T-helper 2 cell treated with Interferon-gamma antibody and Interleukin-4, amounts not matched to agents 5 μg/mL and 100 μg/mL, for 36 hours (primary cell): ENCODE measurements at regions not wholly inside any gene's neighbourhood (a gene's known extent, or its start where the extent isn't known, plus 50 kb on each side); places are given as distances from the start of the nearest gene placed in this dataset.

Experiments
- DNase-seq: peaks from one replicate; pipeline ENCODE4 v3.0.0; 2021; ENCODE audit warnings: low spot score
- H3K27ac Mint-ChIP-seq: one replicate; pipeline ENCODE4 v1.8.0; 2021; ENCODE audit warnings: mild to moderate bottlenecking, mixed read lengths
- H3K27me3 Mint-ChIP-seq: one replicate; pipeline ENCODE4 v1.8.0; 2021; ENCODE audit warnings: low read depth, mixed read lengths
- H3K36me3 Mint-ChIP-seq: one replicate; pipeline ENCODE4 v1.8.0; 2021; ENCODE audit warnings: low read depth, mixed read lengths
- H3K4me1 Mint-ChIP-seq: one replicate; pipeline ENCODE4 v1.8.0; 2021; ENCODE audit warnings: low read depth, mixed read lengths
- H3K4me3 Mint-ChIP-seq: one replicate; pipeline ENCODE4 v1.8.0; 2022; ENCODE audit warnings: mild to moderate bottlenecking, moderate library complexity, mixed read lengths
- H3K9me3 Mint-ChIP-seq: one replicate; pipeline ENCODE4 v1.8.0; 2021; ENCODE audit warnings: mixed read lengths

GRCh38 chr1:57991289-57991688 is 555.2 kb downstream of the OMA1 start:
- Mint-ChIP-seq H3K4me3 (no peak overlapping the region), H3K27ac (no peak overlapping the region), H3K27me3 (no peaks in the 10 kb centered on the region), H3K9me3 (no peaks in the 10 kb centered on the region), H3K36me3 (no peaks in the 10 kb centered on the region), H3K4me1 (peaks cover 5% of the 10 kb centered on the region)
- no peak for DNase-seq

GRCh38 chr1:57989877-57990276 is 556.6 kb downstream of the OMA1 start:
- no peak for DNase-seq
- Mint-ChIP-seq H3K27me3 (no peaks in the 10 kb centered on the region), H3K4me1 (peaks cover 6% of the 10 kb centered on the region), H3K9me3 (no peaks in the 10 kb centered on the region), H3K36me3 (no peaks in the 10 kb centered on the region), H3K27ac (no peak overlapping the region), H3K4me3 (no peak overlapping the region)

GRCh38 chr1:57987523-57987922 is 559.0 kb downstream of the OMA1 start:
- Mint-ChIP-seq H3K4me1 (peaks cover 6% of the 10 kb centered on the region), H3K27me3 (peaks cover 3% of the 10 kb centered on the region), H3K27ac (no peak overlapping the region), H3K36me3 (no peaks in the 10 kb centered on the region), H3K4me3 (no peak overlapping the region), H3K9me3 (no peaks in the 10 kb centered on the region)
- no peak for DNase-seq

- no peak for DNase-seq
- H3K36me3 Mint-ChIP-seq, result no peaks in the 10 kb centered on the region
Observed at GRCh38 chr1:57986432-57986831, 560.1 kb downstream of the OMA1 start.

GRCh38 chr1:57984277-57984676 is 560.4 kb upstream of the DAB1 start:
- H3K36me3 Mint-ChIP-seq, result no peaks in the 10 kb centered on the region
- H3K27me3 Mint-ChIP-seq, result peaks cover 3% of the 10 kb centered on the region
- no peak overlapping the region for H3K27ac Mint-ChIP-seq
- peaks cover 6% of the 10 kb centered on the region for H3K4me1 Mint-ChIP-seq
- H3K9me3 Mint-ChIP-seq, result no peaks in the 10 kb centered on the region
- DNase-seq, result no peak
- H3K4me3 Mint-ChIP-seq, result no peak overlapping the region

More at GRCh38 chr1:57986432-57986831, 560.1 kb downstream of the OMA1 start:
- H3K9me3 Mint-ChIP-seq, result no peaks in the 10 kb centered on the region
- H3K27me3 Mint-ChIP-seq, result peaks cover 3% of the 10 kb centered on the region
- peaks cover 6% of the 10 kb centered on the region for H3K4me1 Mint-ChIP-seq
- no peak overlapping the region for H3K4me3 Mint-ChIP-seq
- H3K27ac Mint-ChIP-seq, result no peak overlapping the region

- Mint-ChIP-seq H3K9me3 (no peaks in the 10 kb centered on the region), H3K36me3 (no peaks in the 10 kb centered on the region), H3K4me1 (peaks cover 6% of the 10 kb centered on the region), H3K4me3 (no peak overlapping the region), H3K27me3 (peaks cover 3% of the 10 kb centered on the region), H3K27ac (no peak overlapping the region)
- DNase-seq, result no peak
Observed at GRCh38 chr1:57983441-57983840, 559.6 kb upstream of the DAB1 start.

- H3K27ac Mint-ChIP-seq, result no peak overlapping the region
- H3K4me1 Mint-ChIP-seq, result peaks cover 6% of the 10 kb centered on the region
- H3K36me3 Mint-ChIP-seq, result no peaks in the 10 kb centered on the region
- H3K9me3 Mint-ChIP-seq, result no peaks in the 10 kb centered on the region
- H3K4me3 Mint-ChIP-seq, result no peak overlapping the region
- H3K27me3 Mint-ChIP-seq, result peaks cover 3% of the 10 kb centered on the region
- no peak for DNase-seq
Observed at GRCh38 chr1:57982852-57983251, 559.0 kb upstream of the DAB1 start.

GRCh38 chr1:57976216-57976615 is 552.4 kb upstream of the DAB1 start:
- H3K27ac Mint-ChIP-seq, result no peak overlapping the region

GRCh38 chr1:57968321-57968720 is 544.5 kb upstream of the DAB1 start:
- no peak overlapping the region for H3K27ac Mint-ChIP-seq
- no peak for DNase-seq
- no peak overlapping the region for H3K4me3 Mint-ChIP-seq
- no peaks in the 10 kb centered on the region for H3K27me3 Mint-ChIP-seq
- no peaks in the 10 kb centered on the region for H3K4me1 Mint-ChIP-seq
- no peaks in the 10 kb centered on the region for H3K36me3 Mint-ChIP-seq
- no peaks in the 10 kb centered on the region for H3K9me3 Mint-ChIP-seq

More at GRCh38 chr1:57976216-57976615, 552.4 kb upstream of the DAB1 start:
- no peaks in the 10 kb centered on the region for H3K9me3 Mint-ChIP-seq
- no peaks in the 10 kb centered on the region for H3K4me1 Mint-ChIP-seq
- no peaks in the 10 kb centered on the region for H3K27me3 Mint-ChIP-seq
- no peak for DNase-seq
- no peaks in the 10 kb centered on the region for H3K36me3 Mint-ChIP-seq
- H3K4me3 Mint-ChIP-seq, result no peak overlapping the region

- Mint-ChIP-seq H3K4me1 (no peaks in the 10 kb centered on the region), H3K9me3 (no peaks in the 10 kb centered on the region), H3K27ac (no peak overlapping the region), H3K4me3 (no peak overlapping the region), H3K27me3 (no peaks in the 10 kb centered on the region), H3K36me3 (no peaks in the 10 kb centered on the region)
- DNase-seq, result no peak
Observed at GRCh38 chr1:57966751-57967406, 543.0 kb upstream of the DAB1 start.

- no peaks in the 10 kb centered on the region for H3K9me3 Mint-ChIP-seq
- H3K4me3 Mint-ChIP-seq, result no peak overlapping the region
- H3K4me1 Mint-ChIP-seq, result no peaks in the 10 kb centered on the region
- no peak overlapping the region for H3K27ac Mint-ChIP-seq
- no peaks in the 10 kb centered on the region for H3K27me3 Mint-ChIP-seq
- H3K36me3 Mint-ChIP-seq, result no peaks in the 10 kb centered on the region
- no peak for DNase-seq
Observed at GRCh38 chr1:57966340-57966739, 542.5 kb upstream of the DAB1 start.

GRCh38 chr1:57963581-57963980 is 539.7 kb upstream of the DAB1 start:
- no peaks in the 10 kb centered on the region for H3K4me1 Mint-ChIP-seq
- no peaks in the 10 kb centered on the region for H3K36me3 Mint-ChIP-seq
- no peaks in the 10 kb centered on the region for H3K9me3 Mint-ChIP-seq
- H3K27ac Mint-ChIP-seq, result no peak overlapping the region
- no peaks in the 10 kb centered on the region for H3K27me3 Mint-ChIP-seq
- DNase-seq, result no peak
- no peak overlapping the region for H3K4me3 Mint-ChIP-seq

- no peaks in the 10 kb centered on the region for H3K27me3 Mint-ChIP-seq
- no peaks in the 10 kb centered on the region for H3K9me3 Mint-ChIP-seq
- no peak overlapping the region for H3K27ac Mint-ChIP-seq
- no peaks in the 10 kb centered on the region for H3K4me1 Mint-ChIP-seq
- no peaks in the 10 kb centered on the region for H3K36me3 Mint-ChIP-seq
- no peak overlapping the region for H3K4me3 Mint-ChIP-seq
- DNase-seq, result no peak
Observed at GRCh38 chr1:57959531-57960241, 535.8 kb upstream of the DAB1 start.

- no peak overlapping the region for H3K27ac Mint-ChIP-seq
- no peak overlapping the region for H3K4me3 Mint-ChIP-seq
- no peak for DNase-seq
- H3K9me3 Mint-ChIP-seq, result no peaks in the 10 kb centered on the region
- H3K27me3 Mint-ChIP-seq, result no peaks in the 10 kb centered on the region
- H3K36me3 Mint-ChIP-seq, result no peaks in the 10 kb centered on the region
- no peaks in the 10 kb centered on the region for H3K4me1 Mint-ChIP-seq
Observed at GRCh38 chr1:57957576-57957975, 533.7 kb upstream of the DAB1 start.

- H3K27me3 Mint-ChIP-seq, result no peaks in the 10 kb centered on the region
- H3K4me3 Mint-ChIP-seq, result no peak overlapping the region
- H3K9me3 Mint-ChIP-seq, result no peaks in the 10 kb centered on the region
- H3K27ac Mint-ChIP-seq, result no peak overlapping the region
- DNase-seq, result no peak
- no peaks in the 10 kb centered on the region for H3K4me1 Mint-ChIP-seq
- H3K36me3 Mint-ChIP-seq, result no peaks in the 10 kb centered on the region
Observed at GRCh38 chr1:57951390-57951789, 527.5 kb upstream of the DAB1 start.
